GM06990 (cell line): ENCODE measurements at regions not wholly inside any gene's neighbourhood (a gene's known extent, or its start where the extent isn't known, plus 50 kb on each side); places are given as distances from the start of the nearest gene placed in this dataset.
A peak's percentile ranks its signal among the peaks of the same experiment; 100 is the strongest.

Experiments used
- DNase-seq: peaks from one replicate; pipeline ENCODE4 v3.0.0-alpha.2; 2011; ENCODE audit not compliant: insufficient read length; ENCODE audit errors: extremely low read depth
- H3K27me3 ChIP-seq: replicated peaks from 2 replicates; pipeline ENCODE4 v1.6.0; 2011; ENCODE audit warnings: low read length; ENCODE audit not compliant: control insufficient read depth, insufficient read depth
- H3K36me3 ChIP-seq: 2 replicates; pipeline ENCODE4 v1.5.1; 2011; ENCODE audit warnings: low read length; ENCODE audit not compliant: control insufficient read depth, insufficient read depth
- H3K4me3 ChIP-seq: replicated peaks from 2 replicates; pipeline ENCODE4 v1.5.1; 2011; ENCODE audit warnings: low read depth, mild to moderate bottlenecking, control low read depth, low read length
- TF ChIP-seq, protein P1 (sequence below): IDR thresholded peaks from 2 replicates; pipeline ENCODE4 v1.5.1; 2011; ENCODE audit warnings: low read length, control low read depth, mild to moderate bottlenecking, inconsistent platforms; ENCODE audit not compliant: insufficient read depth, poor library complexity, severe bottlenecking

GRCh38 chr5:136686192-136686872 is 321.0 kb upstream of the TRPC7 start:
- no peaks in the 10 kb centered on the region for H3K36me3 ChIP-seq
- no peaks in the 10 kb centered on the region for H3K27me3 ChIP-seq
- TF ChIP-seq, protein P1, sequence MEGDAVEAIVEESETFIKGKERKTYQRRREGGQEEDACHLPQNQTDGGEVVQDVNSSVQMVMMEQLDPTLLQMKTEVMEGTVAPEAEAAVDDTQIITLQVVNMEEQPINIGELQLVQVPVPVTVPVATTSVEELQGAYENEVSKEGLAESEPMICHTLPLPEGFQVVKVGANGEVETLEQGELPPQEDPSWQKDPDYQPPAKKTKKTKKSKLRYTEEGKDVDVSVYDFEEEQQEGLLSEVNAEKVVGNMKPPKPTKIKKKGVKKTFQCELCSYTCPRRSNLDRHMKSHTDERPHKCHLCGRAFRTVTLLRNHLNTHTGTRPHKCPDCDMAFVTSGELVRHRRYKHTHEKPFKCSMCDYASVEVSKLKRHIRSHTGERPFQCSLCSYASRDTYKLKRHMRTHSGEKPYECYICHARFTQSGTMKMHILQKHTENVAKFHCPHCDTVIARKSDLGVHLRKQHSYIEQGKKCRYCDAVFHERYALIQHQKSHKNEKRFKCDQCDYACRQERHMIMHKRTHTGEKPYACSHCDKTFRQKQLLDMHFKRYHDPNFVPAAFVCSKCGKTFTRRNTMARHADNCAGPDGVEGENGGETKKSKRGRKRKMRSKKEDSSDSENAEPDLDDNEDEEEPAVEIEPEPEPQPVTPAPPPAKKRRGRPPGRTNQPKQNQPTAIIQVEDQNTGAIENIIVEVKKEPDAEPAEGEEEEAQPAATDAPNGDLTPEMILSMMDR: peak; percentile 58
- no peak overlapping the region for H3K4me3 ChIP-seq
- no peak for DNase-seq

GRCh38 chr5:136682986-136683385 is 317.6 kb upstream of the TRPC7 start:
- no peak for DNase-seq
- TF ChIP-seq, protein P1: no peak
- no peak overlapping the region for H3K4me3 ChIP-seq
- no peaks in the 10 kb centered on the region for H3K36me3 ChIP-seq
- H3K27me3 ChIP-seq: no peaks in the 10 kb centered on the region

GRCh38 chr5:136679233-136679632 is 313.9 kb upstream of the TRPC7 start:
- TF ChIP-seq, protein P1: no peak
- Histone ChIP-seq H3K27me3 (no peaks in the 10 kb centered on the region), H3K36me3 (no peaks in the 10 kb centered on the region), H3K4me3 (no peak overlapping the region)
- DNase-seq: no peak

GRCh38 chr5:136677217-136677616 is 311.9 kb upstream of the TRPC7 start:
- no peak for DNase-seq
- Histone ChIP-seq H3K4me3 (no peak overlapping the region), H3K27me3 (no peaks in the 10 kb centered on the region), H3K36me3 (no peaks in the 10 kb centered on the region)
- TF ChIP-seq, protein P1: no peak

DNA sequence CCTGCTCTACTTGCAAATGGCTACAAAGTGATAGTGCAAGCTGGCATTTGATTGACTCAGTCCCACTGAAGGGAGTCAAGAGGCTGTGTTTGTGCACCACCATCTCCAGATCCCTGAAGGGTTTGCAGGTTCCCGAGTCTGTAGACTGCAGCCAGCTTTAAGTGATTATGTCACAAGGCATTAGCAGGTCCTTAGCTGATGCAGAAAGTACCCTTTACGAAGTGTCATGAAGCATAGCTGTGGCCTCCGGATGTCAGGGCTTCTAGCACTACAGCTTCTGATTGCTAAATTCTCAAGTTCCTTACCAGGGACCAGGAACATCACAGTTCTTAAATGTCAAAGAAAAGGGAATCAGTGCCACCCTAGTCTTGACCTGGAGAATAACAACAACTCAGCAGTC is 311.3 kb upstream of the TRPC7 start:
- no peak for DNase-seq

More for the DNA sequence above, 311.3 kb upstream of the TRPC7 start:
- H3K4me3 ChIP-seq: no peak overlapping the region
- no peaks in the 10 kb centered on the region for H3K27me3 ChIP-seq
- no peaks in the 10 kb centered on the region for H3K36me3 ChIP-seq
- TF ChIP-seq, protein P1: no peak
